Mucosa of descending colon (tissue), 3 donors: ENCODE measurements at regions not wholly inside any gene's neighbourhood (a gene's known extent, or its start where the extent isn't known, plus 50 kb on each side); places are given as distances from the start of the nearest gene placed in this dataset.

Experiments used
- ATAC-seq: fragments of 200-7000 bp; cut with Tn5 transposase; one replicate; pipeline ENCODE4 v1.9.1; 2020; ENCODE audit warnings: mild to moderate bottlenecking, moderate library complexity
- DNase-seq, 3 donors: peaks; one replicate each; pipeline ENCODE4 v3.0.0-alpha.2; 2020
- H3K36me3 ChIP-seq: fragments of 200-600 bp; one replicate; pipeline ENCODE4 v1.8.0; 2021; ENCODE audit warnings: low read depth, mild to moderate bottlenecking
- H3K4me1 ChIP-seq: fragments of 200-600 bp; one replicate; pipeline ENCODE4 v1.8.0; 2021; ENCODE audit warnings: low read depth, mild to moderate bottlenecking
- H3K4me3 ChIP-seq: fragments of 200-600 bp; one replicate; pipeline ENCODE4 v1.8.0; 2021; ENCODE audit warnings: mild to moderate bottlenecking
- H3K9me3 ChIP-seq: fragments of 200-600 bp; one replicate; pipeline ENCODE4 v1.8.0; 2021; ENCODE audit warnings: mild to moderate bottlenecking
- intact Hi-C, 2 donors: fragments of 100-400 bp; cut with DNase I in 1 of 2; cut with micrococcal nuclease in 1 of 2; formaldehyde crosslinking; loops; one replicate each; pipeline versions ENCODE4 v1.11.0 to v1.11.1; 2022; cut with DNase I, micrococcal nuclease
- TF ChIP-seq, protein P1 (sequence below): fragments of 200-600 bp; IDR thresholded peaks from one replicate; pipeline ENCODE4 v1.8.0; 2022; ENCODE audit warnings: antibody characterized with exemption, mild to moderate bottlenecking
- donor health status: DM: no; HTN: no; CAD: no; lungs with moderate emphysema.
- donor health status: DM: no; HTN: no; CAD: no.
- donor health status: DM: no; HTN: yes; CAD: no.

DNA sequence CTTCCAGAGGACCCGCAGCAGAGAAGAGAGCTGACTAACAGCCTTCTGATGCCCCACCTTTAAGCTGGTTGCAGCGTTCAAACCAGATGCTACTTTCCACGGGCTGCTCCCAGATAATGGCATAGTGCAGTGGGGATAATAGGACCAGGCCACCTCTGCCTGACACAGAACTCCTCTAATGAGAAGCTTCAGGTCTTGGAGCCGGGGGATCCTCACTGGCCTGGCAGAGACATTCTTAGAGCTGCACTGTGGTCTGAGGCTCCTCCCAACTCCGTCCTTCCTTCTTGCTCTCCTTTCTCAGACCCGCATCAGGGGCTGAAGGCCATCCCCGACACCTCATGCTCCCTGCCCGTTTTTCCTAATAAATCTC, 206.6 kb upstream of the MARCKS start:
- H3K36me3 ChIP-seq, result no peaks in the 10 kb centered on the region
- no peaks in the 10 kb centered on the region for H3K9me3 ChIP-seq
- H3K4me3 ChIP-seq, result no peak overlapping the region
- H3K4me1 ChIP-seq, result peaks cover 27% of the 10 kb centered on the region
- TF ChIP-seq, protein P1, sequence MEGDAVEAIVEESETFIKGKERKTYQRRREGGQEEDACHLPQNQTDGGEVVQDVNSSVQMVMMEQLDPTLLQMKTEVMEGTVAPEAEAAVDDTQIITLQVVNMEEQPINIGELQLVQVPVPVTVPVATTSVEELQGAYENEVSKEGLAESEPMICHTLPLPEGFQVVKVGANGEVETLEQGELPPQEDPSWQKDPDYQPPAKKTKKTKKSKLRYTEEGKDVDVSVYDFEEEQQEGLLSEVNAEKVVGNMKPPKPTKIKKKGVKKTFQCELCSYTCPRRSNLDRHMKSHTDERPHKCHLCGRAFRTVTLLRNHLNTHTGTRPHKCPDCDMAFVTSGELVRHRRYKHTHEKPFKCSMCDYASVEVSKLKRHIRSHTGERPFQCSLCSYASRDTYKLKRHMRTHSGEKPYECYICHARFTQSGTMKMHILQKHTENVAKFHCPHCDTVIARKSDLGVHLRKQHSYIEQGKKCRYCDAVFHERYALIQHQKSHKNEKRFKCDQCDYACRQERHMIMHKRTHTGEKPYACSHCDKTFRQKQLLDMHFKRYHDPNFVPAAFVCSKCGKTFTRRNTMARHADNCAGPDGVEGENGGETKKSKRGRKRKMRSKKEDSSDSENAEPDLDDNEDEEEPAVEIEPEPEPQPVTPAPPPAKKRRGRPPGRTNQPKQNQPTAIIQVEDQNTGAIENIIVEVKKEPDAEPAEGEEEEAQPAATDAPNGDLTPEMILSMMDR, result no peak
- intact Hi-C loops, result no loop called here
- ATAC-seq, result no peak
- DNase-seq, result no peak

DNA sequence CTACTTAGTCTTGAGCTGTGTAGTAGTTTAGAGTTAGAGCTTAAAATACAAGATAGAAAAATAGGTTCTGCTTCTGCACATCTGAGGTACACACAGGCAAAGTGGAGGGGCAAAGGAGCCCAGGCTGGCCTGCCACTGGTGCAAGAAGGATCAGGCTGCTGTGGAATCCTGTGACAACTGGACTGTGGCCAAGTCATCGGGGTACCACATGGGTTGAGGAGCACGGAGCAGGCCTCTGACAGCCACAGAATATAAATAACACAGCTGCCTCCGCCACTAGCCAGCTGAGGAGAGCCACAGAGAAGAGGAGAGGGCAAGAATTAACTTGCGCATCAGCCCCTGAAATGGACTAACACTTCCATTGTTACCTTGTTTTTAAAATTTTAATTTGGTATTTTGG, 206.0 kb upstream of the MARCKS start:
- Histone ChIP-seq H3K36me3 (no peaks in the 10 kb centered on the region), H3K4me3 (no peak overlapping the region), H3K4me1 (peaks cover 24% of the 10 kb centered on the region), H3K9me3 (no peaks in the 10 kb centered on the region)
- peak in 1 of 3 donors; percentile 38 for DNase-seq
- intact Hi-C loops, result no loop called here
- TF ChIP-seq, protein P1, result no peak
- ATAC-seq, result no peak

DNA sequence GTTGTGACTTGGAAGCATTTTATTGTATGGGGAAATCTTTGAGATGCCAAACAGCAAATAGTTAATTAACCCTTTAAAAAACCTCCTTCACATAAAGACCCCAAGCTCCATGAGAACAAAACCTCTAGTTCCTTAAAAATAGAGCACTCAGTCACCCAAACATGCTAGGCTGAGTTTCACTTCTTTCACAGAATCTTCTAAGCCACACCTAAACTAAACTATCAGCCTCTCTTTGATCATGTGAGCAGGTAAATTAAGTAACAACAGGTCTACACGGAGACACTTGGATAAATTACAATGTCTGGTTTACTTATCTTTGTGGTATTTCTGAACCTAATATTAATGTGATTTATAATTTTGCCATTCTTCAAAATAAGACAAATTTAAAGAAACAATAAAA, 205.2 kb upstream of the MARCKS start:
- TF ChIP-seq, protein P1, result no peak
- H3K4me3 ChIP-seq, result no peak overlapping the region
- no peaks in the 10 kb centered on the region for H3K36me3 ChIP-seq
- H3K4me1 ChIP-seq, result peaks cover 19% of the 10 kb centered on the region
- intact Hi-C loops, result no loop called here
- no peaks in the 10 kb centered on the region for H3K9me3 ChIP-seq
- DNase-seq (no peak), ATAC-seq (no peak)

DNA sequence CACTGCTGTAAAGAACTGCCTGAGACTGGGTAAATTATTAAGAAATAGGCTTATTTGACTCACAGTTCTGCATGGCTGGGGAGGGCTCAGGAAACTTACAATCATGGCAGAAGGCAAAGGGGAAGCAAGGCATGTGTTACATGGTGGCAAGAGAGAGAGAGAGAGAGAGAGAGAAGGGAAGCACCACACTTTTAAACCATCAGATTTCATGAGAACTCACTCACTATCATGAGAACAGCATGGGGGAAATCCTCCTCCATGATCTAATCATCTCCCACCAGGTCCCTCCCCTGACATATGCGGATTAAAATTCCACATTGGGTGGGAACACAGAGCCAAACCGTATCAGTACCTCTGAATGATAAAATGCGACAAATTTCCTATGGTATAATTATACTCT, 203.9 kb upstream of the MARCKS start:
- peaks cover 16% of the 10 kb centered on the region for H3K4me1 ChIP-seq
- intact Hi-C loops, result no loop called here
- TF ChIP-seq, protein P1, result no peak

DNA sequence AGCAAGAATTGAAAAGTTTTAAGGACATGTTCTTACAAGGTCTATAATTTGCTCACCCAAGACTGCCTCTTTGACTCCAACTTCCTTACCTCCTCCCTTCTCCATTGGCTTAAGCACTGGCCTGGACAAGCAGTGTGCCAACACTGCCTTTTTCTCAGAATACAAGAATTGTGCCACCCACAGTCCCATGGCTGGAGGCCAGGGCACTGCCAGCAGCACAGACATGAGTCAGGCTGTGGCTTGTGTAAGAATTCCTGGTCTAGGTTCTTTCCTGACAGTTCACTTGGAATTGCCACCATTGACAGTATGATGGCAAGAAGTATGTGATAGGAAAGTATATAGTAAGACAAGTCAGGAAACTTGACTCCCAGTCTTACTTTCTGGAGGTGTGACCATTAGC, 202.7 kb upstream of the MARCKS start:
- TF ChIP-seq, protein P1, result no peak
- Histone ChIP-seq H3K36me3 (no peaks in the 10 kb centered on the region), H3K9me3 (no peaks in the 10 kb centered on the region), H3K4me3 (no peak overlapping the region), H3K4me1 (peaks cover 6% of the 10 kb centered on the region)
- ATAC-seq (peak; percentile 83), DNase-seq (peak in 1 of 3 donors; percentile 73)
- intact Hi-C loops, result no loop called here

More for the DNA sequence above, 203.9 kb upstream of the MARCKS start:
- H3K36me3 ChIP-seq, result no peaks in the 10 kb centered on the region
- DNase-seq, result no peak
- H3K9me3 ChIP-seq, result no peaks in the 10 kb centered on the region
- H3K4me3 ChIP-seq, result no peak overlapping the region
- ATAC-seq, result no peak

DNA sequence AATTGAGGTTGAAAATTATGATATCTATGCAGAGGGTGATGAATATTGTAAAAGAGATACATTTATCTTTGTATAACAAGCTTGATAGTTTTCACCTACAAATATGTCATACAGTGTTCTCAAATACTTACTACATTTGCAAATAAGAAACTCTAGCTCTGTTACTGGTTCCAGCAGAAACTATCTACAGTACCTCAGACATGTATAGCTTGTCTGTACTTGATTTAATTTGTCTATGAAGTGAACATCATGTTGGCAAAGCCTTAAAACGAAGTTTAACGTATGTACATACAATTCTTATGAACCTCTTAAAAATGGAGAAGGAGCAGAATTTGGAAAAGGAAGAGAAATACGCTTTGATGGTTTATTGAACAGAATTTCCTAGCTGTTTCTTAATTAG, 201.4 kb upstream of the MARCKS start:
- intact Hi-C loops, result no loop called here
- no peak for DNase-seq
- Histone ChIP-seq H3K9me3 (no peaks in the 10 kb centered on the region), H3K36me3 (no peaks in the 10 kb centered on the region), H3K4me3 (no peak overlapping the region), H3K4me1 (no peaks in the 10 kb centered on the region)
- TF ChIP-seq, protein P1, result no peak
- ATAC-seq, result no peak
